NCI-H82 treated with DMSO at 0.1 percent for 48 hours (cell line): ENCODE measurements at regions not wholly inside any gene's neighbourhood (a gene's known extent, or its start where the extent isn't known, plus 50 kb on each side); places are given as distances from the start of the nearest gene placed in this dataset.
"Not testable (repeated sequence)": the region's sequence is repeated elsewhere in the genome, so short reads cannot be mapped to it uniquely, and the experiment has no call there.

Source experiments
- DNase-seq: peaks from one replicate; lab custom pipeline; 2025; ENCODE audit not compliant: unreplicated experiment; lab: John Stamatoyannopoulos, UW

GRCh38 chr4:112086661-112087060, 58.6 kb upstream of the FAM241A start:
- DNase-seq, result not testable (repeated sequence)

DNA sequence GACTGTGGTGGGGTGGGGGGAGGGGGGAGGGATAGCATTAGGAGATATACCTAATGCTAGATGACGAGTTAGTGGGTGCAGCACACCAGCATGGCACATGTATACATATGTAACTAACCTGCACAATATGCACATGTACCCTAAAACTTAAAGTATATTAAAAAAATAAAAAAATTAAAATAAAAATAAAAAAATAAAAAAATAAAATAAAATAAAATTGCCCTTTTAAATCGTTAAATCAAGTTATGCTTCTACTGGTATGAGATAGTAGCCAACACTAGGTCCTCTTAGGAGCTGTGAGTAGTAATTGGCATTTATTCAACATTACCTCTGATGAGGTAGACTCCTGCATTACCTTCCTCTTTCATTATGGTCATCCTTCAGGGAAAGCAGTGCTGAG, 52.9 kb upstream of the FAM241A start:
- not testable (repeated sequence) for DNase-seq

DNA sequence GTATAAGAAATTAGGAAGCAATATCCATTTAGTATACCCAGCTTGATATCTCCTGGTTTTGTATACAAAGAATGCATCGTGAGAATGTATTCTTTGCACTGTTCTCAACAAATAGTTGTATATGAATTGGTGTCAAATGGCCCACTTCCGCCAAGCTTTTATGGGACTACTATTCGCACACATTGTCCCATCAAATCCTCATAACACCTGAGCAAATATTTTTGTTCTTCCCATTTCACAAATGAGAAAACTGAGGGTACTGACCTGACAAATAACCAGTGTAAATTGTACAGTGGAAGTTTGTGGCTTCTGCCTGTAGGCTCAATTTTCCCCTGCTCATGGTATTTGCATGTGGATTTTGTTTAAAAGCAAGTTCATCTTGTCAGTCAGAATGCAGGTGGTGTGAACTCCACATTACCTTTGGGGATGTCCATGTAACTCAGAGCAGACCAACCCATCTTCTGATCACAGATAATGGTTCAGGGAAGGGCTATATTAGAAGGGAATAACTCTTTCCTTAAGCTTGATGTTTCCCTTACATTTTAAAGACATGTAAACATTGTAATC, 51.5 kb upstream of the FAM241A start:
- no peak for DNase-seq

DNA sequence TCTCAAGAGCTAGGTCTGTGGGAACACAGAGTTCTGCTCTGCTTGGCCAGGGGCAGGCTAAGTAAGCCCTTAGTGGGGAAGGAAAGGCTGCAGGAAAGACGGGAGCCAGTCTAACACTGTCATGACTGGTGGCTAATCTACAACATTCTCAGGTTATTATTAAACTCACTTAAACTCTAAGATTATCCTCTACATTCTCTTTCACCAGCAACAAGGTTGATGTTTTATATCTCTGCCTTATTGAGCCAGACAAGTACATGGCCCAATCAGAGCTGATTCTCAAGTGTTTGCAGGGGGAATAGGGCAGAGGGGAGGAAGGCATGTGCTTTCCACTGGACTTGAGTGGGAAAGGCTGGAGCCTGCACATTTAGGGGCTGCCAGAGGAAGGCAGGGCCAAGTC, 50.9 kb upstream of the FAM241A start:
- no peak for DNase-seq
